ENCODE measurements at regions not wholly inside any gene's neighbourhood (a gene's known extent, or its start where the extent isn't known, plus 50 kb on each side); places are given as distances from the start of the nearest gene placed in this dataset.

GRCh38 chr6:138550346-138550767 is 51.1 kb upstream of the NHSL1 start:
- Histone ChIP-seq H3K9me3 (ENCODE audit: control insufficient read depth, low read length) (no peaks in the 10 kb centered on the region), H3K27ac (ENCODE audit: insufficient read depth, low read depth, low read length, poor library complexity, severe bottlenecking) (no peak overlapping the region), H3K27me3 (ENCODE audit: control insufficient read depth, insufficient read depth, low read length, poor library complexity, severe bottlenecking) (no peaks in the 10 kb centered on the region), H3K36me3 (ENCODE audit: control insufficient read depth, insufficient read depth, low read length) (no peaks in the 10 kb centered on the region), H3K4me1 (ENCODE audit: control insufficient read depth, insufficient read depth, low read length) (peaks cover 17% of the 10 kb centered on the region), H3K4me3 (ENCODE audit: insufficient read depth, low read depth, low read length) (no peak overlapping the region)
- 92 to 94% methylated on average over 2 of the region's 2 CpGs for WGBS, 2 experiments

- H3K4me1 ChIP-seq (ENCODE audit: control insufficient read depth, insufficient read depth, low read length), result peaks cover 15% of the 10 kb centered on the region
- no peaks in the 10 kb centered on the region for H3K9me3 ChIP-seq (ENCODE audit: control insufficient read depth, low read length)
- H3K27me3 ChIP-seq (ENCODE audit: control insufficient read depth, insufficient read depth, low read length, poor library complexity, severe bottlenecking), result no peaks in the 10 kb centered on the region
- no peak overlapping the region for H3K4me3 ChIP-seq (ENCODE audit: insufficient read depth, low read depth, low read length)
- H3K27ac ChIP-seq (ENCODE audit: insufficient read depth, low read depth, low read length, poor library complexity, severe bottlenecking), result no peak overlapping the region
- WGBS, 2 experiments, result 89 to 91% methylated on average over 5 of the region's 5 CpGs
- H3K36me3 ChIP-seq (ENCODE audit: control insufficient read depth, insufficient read depth, low read length), result no peaks in the 10 kb centered on the region
Observed at GRCh38 chr6:138554146-138554545, 54.9 kb upstream of the NHSL1 start.

DNA sequence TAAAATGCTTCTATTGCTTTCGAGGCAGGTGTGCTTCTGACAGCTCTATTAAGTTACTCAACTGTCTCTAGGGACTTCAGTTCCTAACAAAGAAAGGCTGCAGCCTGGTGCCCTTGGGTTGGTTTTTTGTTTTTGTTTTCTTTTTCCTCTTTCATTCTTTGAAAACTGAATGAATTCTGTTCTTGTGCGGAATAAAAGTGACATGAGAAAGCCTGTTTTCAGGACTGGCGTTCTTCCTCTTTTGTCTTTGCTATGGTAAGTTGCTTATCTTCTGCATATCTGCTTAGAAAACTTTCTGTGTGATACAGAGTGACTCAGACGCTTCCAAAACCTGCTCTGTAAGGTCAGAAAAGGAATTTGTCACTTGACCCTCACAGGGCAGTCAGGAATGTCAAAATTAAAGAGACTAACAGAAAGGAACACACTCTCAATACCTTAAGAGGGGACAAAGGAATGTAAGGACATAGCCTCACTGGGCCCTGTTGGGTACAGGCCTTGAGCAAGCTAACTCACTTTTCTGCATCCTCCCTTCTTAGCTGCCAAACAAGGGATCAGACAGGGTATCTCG is 56.2 kb upstream of the NHSL1 start:
- H3K27me3 ChIP-seq (ENCODE audit: control insufficient read depth, insufficient read depth, low read length, poor library complexity, severe bottlenecking), result no peaks in the 10 kb centered on the region
- peak overlapping the region; percentile 85 for H3K27ac ChIP-seq (ENCODE audit: insufficient read depth, low read depth, low read length, poor library complexity, severe bottlenecking)
- H3K4me1 ChIP-seq (ENCODE audit: control insufficient read depth, insufficient read depth, low read length), result peaks cover 16% of the 10 kb centered on the region
- H3K36me3 ChIP-seq (ENCODE audit: control insufficient read depth, insufficient read depth, low read length), result no peaks in the 10 kb centered on the region
- no peaks in the 10 kb centered on the region for H3K9me3 ChIP-seq (ENCODE audit: control insufficient read depth, low read length)
- WGBS, 2 experiments, result 13 to 28% methylated on average over 5 of the region's 5 CpGs
- H3K4me3 ChIP-seq (ENCODE audit: insufficient read depth, low read depth, low read length), result no peak overlapping the region

DNA sequence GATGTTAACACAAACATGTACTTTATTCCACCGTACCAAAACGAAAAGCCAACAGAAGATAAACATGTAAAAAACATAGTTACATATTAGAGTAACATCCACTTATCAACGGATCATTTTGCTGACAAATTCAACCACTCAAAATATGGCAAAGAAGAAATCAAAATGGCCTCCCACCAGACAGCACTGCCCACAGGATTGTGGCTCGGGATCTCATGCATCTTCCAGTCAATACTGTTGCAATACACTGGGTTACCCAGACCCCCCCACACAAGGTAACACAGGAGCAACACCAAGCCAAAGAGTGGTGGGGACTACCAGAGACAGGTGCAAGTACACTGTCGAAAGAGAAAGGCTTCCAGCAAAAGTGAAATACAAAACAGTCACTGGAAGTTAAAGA is 57.9 kb upstream of the NHSL1 start:
- Histone ChIP-seq H3K27ac (ENCODE audit: insufficient read depth, low read depth, low read length, poor library complexity, severe bottlenecking) (no peak overlapping the region), H3K4me3 (ENCODE audit: insufficient read depth, low read depth, low read length) (no peak overlapping the region), H3K27me3 (ENCODE audit: control insufficient read depth, insufficient read depth, low read length, poor library complexity, severe bottlenecking) (no peaks in the 10 kb centered on the region), H3K36me3 (ENCODE audit: control insufficient read depth, insufficient read depth, low read length) (no peaks in the 10 kb centered on the region), H3K9me3 (ENCODE audit: control insufficient read depth, low read length) (no peaks in the 10 kb centered on the region), H3K4me1 (ENCODE audit: control insufficient read depth, insufficient read depth, low read length) (peaks cover 20% of the 10 kb centered on the region)
- 89 to 96% methylated on average over 3 to 5 of the region's 5 CpGs for WGBS, 2 experiments

- Histone ChIP-seq H3K4me3 (ENCODE audit: insufficient read depth, low read depth, low read length) (no peak overlapping the region), H3K4me1 (ENCODE audit: control insufficient read depth, insufficient read depth, low read length) (peaks cover 20% of the 10 kb centered on the region), H3K27me3 (ENCODE audit: control insufficient read depth, insufficient read depth, low read length, poor library complexity, severe bottlenecking) (no peaks in the 10 kb centered on the region), H3K36me3 (ENCODE audit: control insufficient read depth, insufficient read depth, low read length) (no peaks in the 10 kb centered on the region), H3K27ac (ENCODE audit: insufficient read depth, low read depth, low read length, poor library complexity, severe bottlenecking) (no peak overlapping the region), H3K9me3 (ENCODE audit: control insufficient read depth, low read length) (no peaks in the 10 kb centered on the region)
- WGBS, 2 experiments, result 92 to 96% methylated on average over 4 of the region's 4 CpGs
Observed at GRCh38 chr6:138559143-138559542, 59.8 kb upstream of the NHSL1 start.

DNA sequence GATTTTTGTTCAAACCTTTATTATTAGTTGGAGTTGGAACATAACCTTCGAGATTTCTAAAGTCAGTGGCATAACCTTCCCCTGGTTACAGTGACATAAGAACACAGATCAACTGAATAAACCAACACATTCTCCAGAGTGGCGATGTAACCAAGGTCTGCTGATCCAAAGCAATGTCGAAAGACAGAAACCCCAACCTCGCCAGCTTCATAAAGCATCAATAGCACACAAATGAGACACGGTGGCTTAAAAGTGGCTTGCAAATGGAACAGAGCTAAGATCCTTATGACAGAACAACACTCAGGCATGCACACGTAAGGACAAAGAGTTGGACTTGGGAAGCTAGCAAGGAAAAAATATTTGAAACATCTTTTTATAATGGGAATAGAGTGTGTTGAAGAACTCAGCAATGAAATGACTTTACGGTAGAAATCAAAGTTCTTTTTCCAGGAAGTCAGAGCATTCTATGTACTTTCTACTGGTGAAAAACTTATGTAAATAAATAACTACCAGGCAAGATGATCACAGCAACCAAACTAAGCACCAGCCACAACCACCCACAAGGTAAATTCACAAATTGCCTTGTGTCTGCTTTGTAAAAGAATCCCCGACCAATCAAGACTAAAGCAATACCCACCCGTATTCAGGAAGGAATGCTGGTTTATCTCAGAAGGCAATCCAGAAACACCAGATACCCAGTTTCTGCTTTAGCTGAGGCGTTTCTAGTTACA is 61.0 kb upstream of the NHSL1 start:
- H3K4me3 ChIP-seq (ENCODE audit: insufficient read depth, low read depth, low read length), result no peak overlapping the region
- no peaks in the 10 kb centered on the region for H3K36me3 ChIP-seq (ENCODE audit: control insufficient read depth, insufficient read depth, low read length)
- no peaks in the 10 kb centered on the region for H3K27me3 ChIP-seq (ENCODE audit: control insufficient read depth, insufficient read depth, low read length, poor library complexity, severe bottlenecking)
- 84 to 85% methylated on average over 10 of the region's 10 CpGs for WGBS, 2 experiments
- no peak overlapping the region for H3K27ac ChIP-seq (ENCODE audit: insufficient read depth, low read depth, low read length, poor library complexity, severe bottlenecking)
- peaks cover 12% of the 10 kb centered on the region for H3K4me1 ChIP-seq (ENCODE audit: control insufficient read depth, insufficient read depth, low read length)
- H3K9me3 ChIP-seq (ENCODE audit: control insufficient read depth, low read length), result no peaks in the 10 kb centered on the region

DNA sequence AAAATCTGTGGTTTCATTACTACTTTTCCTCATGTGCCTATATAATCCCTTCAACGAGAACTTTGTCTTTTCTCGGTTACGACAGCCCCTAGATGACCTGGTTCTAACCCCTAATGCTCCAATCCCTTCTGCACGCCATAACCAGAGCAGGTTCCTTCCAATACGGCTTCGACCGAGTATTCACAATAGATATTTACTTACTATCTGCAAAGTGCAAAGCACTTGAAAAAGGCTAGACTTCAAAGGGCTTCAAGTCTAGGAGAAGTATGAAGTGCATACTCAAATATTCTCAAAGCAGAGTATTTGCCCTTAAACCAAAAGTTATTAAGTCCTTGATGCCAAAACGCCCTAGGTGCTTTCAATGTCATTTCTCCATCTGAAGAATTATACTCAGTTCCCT is 63.4 kb upstream of the NHSL1 start:
- Histone ChIP-seq H3K4me1 (ENCODE audit: control insufficient read depth, insufficient read depth, low read length) (peaks cover 5% of the 10 kb centered on the region), H3K27me3 (ENCODE audit: control insufficient read depth, insufficient read depth, low read length, poor library complexity, severe bottlenecking) (no peaks in the 10 kb centered on the region), H3K27ac (ENCODE audit: insufficient read depth, low read depth, low read length, poor library complexity, severe bottlenecking) (no peak overlapping the region), H3K4me3 (ENCODE audit: insufficient read depth, low read depth, low read length) (no peak overlapping the region), H3K36me3 (ENCODE audit: control insufficient read depth, insufficient read depth, low read length) (no peaks in the 10 kb centered on the region), H3K9me3 (ENCODE audit: control insufficient read depth, low read length) (no peaks in the 10 kb centered on the region)
- 96 to 97% methylated on average over 8 of the region's 8 CpGs for WGBS, 2 experiments

DNA sequence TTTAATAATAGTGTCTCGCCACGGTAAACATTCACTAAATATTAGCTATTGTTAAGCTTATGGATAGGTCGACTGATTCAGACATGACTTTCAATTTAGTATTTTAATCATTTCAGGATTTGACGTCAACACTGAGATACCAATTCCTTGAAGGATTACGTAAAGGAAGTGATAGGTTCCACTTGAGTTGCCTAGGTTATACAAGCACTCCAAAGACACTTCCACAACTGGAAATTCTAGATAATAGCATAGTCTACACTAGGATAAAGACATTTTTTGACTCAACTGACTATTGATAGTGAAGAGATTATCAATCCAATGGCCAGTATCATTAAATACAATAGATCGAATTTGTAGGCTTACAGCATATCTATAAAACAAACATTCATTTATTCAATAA is 63.9 kb upstream of the NHSL1 start:
- WGBS, 2 experiments, result 92 to 96% methylated on average over 3 to 5 of the region's 6 CpGs
- Histone ChIP-seq H3K4me1 (ENCODE audit: control insufficient read depth, insufficient read depth, low read length) (peaks cover 7% of the 10 kb centered on the region), H3K27ac (ENCODE audit: insufficient read depth, low read depth, low read length, poor library complexity, severe bottlenecking) (no peak overlapping the region), H3K4me3 (ENCODE audit: insufficient read depth, low read depth, low read length) (no peak overlapping the region), H3K9me3 (ENCODE audit: control insufficient read depth, low read length) (no peaks in the 10 kb centered on the region), H3K36me3 (ENCODE audit: control insufficient read depth, insufficient read depth, low read length) (no peaks in the 10 kb centered on the region), H3K27me3 (ENCODE audit: control insufficient read depth, insufficient read depth, low read length, poor library complexity, severe bottlenecking) (no peaks in the 10 kb centered on the region)

GRCh38 chr6:138563650-138564049 is 64.4 kb upstream of the NHSL1 start:
- 66 to 68% methylated on average over 3 of the region's 3 CpGs for WGBS, 2 experiments
- peaks cover 10% of the 10 kb centered on the region for H3K4me1 ChIP-seq (ENCODE audit: control insufficient read depth, insufficient read depth, low read length)
- H3K4me3 ChIP-seq (ENCODE audit: insufficient read depth, low read depth, low read length), result no peak overlapping the region
- no peaks in the 10 kb centered on the region for H3K36me3 ChIP-seq (ENCODE audit: control insufficient read depth, insufficient read depth, low read length)
- H3K27me3 ChIP-seq (ENCODE audit: control insufficient read depth, insufficient read depth, low read length, poor library complexity, severe bottlenecking), result no peaks in the 10 kb centered on the region
- no peaks in the 10 kb centered on the region for H3K9me3 ChIP-seq (ENCODE audit: control insufficient read depth, low read length)
- no peak overlapping the region for H3K27ac ChIP-seq (ENCODE audit: insufficient read depth, low read depth, low read length, poor library complexity, severe bottlenecking)

- H3K36me3 ChIP-seq (ENCODE audit: control insufficient read depth, insufficient read depth, low read length), result no peaks in the 10 kb centered on the region
- no peaks in the 10 kb centered on the region for H3K27me3 ChIP-seq (ENCODE audit: control insufficient read depth, insufficient read depth, low read length, poor library complexity, severe bottlenecking)
- H3K9me3 ChIP-seq (ENCODE audit: control insufficient read depth, low read length), result no peaks in the 10 kb centered on the region
- WGBS, 2 experiments, result 94 to 97% methylated on average over 5 of the region's 5 CpGs
- H3K27ac ChIP-seq (ENCODE audit: insufficient read depth, low read depth, low read length, poor library complexity, severe bottlenecking), result no peak overlapping the region
- no peak overlapping the region for H3K4me3 ChIP-seq (ENCODE audit: insufficient read depth, low read depth, low read length)
- peaks cover 16% of the 10 kb centered on the region for H3K4me1 ChIP-seq (ENCODE audit: control insufficient read depth, insufficient read depth, low read length)
Observed at GRCh38 chr6:138564170-138564721, 65.0 kb upstream of the NHSL1 start.
